ENCODE measurements at regions not wholly inside any gene's neighbourhood (a gene's known extent, or its start where the extent isn't known, plus 50 kb on each side); places are given as distances from the start of the nearest gene placed in this dataset.

DNA sequence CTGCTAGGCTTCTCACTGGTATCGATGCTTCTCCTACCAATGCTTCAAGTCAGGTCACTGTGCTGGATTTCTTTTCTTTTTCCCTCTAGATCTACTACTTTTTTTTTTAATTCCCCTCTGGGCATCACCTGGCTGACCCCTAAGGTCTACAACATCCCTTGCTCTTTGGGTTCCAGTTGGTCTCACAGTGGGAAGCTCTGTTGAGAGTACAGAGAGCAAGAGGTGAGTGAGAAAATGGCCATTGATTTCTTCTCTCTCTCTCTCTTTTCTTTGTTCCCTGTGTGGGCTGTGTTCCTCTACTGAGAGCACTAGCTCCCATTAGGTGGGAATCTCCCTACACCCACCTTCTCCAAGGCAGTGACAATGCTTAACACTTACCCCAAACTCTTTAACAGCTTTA lies 413.4 kb downstream of the KCNJ2 start:
- no peak for TF ChIP-seq CHD2 (IDR thresholded peaks at IDR 0.05; ENCODE audit: low read length)
- no peak for TF ChIP-seq SIX5 (IDR thresholded peaks at IDR 0.05; ENCODE audit: low read depth, low read length)
- TF ChIP-seq CEBPB (IDR thresholded peaks at IDR 0.05; ENCODE audit: low read depth, low read length) = no peak
- no peak for TF ChIP-seq SRF (IDR thresholded peaks at IDR 0.05; ENCODE audit: low read depth, low read length)
- no peak for TF ChIP-seq MAX (IDR thresholded peaks at IDR 0.05)
- TF ChIP-seq FOSL1 (IDR thresholded peaks at IDR 0.05; ENCODE audit: insufficient read depth, low read depth, low read length) = no peak
- TF ChIP-seq GABPA (IDR thresholded peaks at IDR 0.05; ENCODE audit: borderline replicate concordance, insufficient read depth, low read length) = no peak
- TF ChIP-seq CHD1 (IDR thresholded peaks at IDR 0.05; ENCODE audit: low read depth, low read length) = no peak
- TF ChIP-seq HDAC6 (IDR thresholded peaks at IDR 0.05; ENCODE audit: low read depth, low read length) = no peak
- no peak for TF ChIP-seq KDM4A (IDR thresholded peaks at IDR 0.05; ENCODE audit: low read depth, low read length, severe bottlenecking)
- no peak for TF ChIP-seq EP300 (IDR thresholded peaks at IDR 0.05; ENCODE audit: borderline replicate concordance in 1 of 2, low read depth in 2 of 2, low read length in 2 of 2)
- no peak overlapping the region for H2BK12ac ChIP-seq (ENCODE audit: low read depth, low read length)
- ChIA-PET POLR2A (ENCODE audit: partially characterized antibody) (no interaction called here), CTCF (ENCODE audit: partially characterized antibody) (no interaction called here)
- H3K36me3 ChIP-seq (ENCODE audit: control insufficient read depth in 2 of 4, insufficient read depth in 4 of 4, low read length in 3 of 4) = no peaks in the 10 kb centered on the region
- H3K79me1 ChIP-seq (ENCODE audit: low read depth, low read length) = no peaks in the 10 kb centered on the region
- no peak overlapping the region for H3K4me3 ChIP-seq (ENCODE audit: extremely low read depth in 1 of 4, insufficient read depth in 2 of 4, low read depth in 3 of 4, low read length in 4 of 4)
- no peak overlapping the region for H4K91ac ChIP-seq (replicated peaks; ENCODE audit: insufficient read length, low read length)
- H2BK120ac ChIP-seq (replicated peaks; ENCODE audit: low read depth, low read length) = no peak overlapping the region
- no peak overlapping the region for H2BK20ac ChIP-seq (ENCODE audit: low read length)
- peaks cover 2% of the 10 kb centered on the region; the same call in 1 of the 2 replicates for H3K23me2 ChIP-seq (ENCODE audit: low read depth, low read length)
- no peak overlapping the region for H3K18ac ChIP-seq (ENCODE audit: extremely low read depth, low read length)
- no peaks in the 10 kb centered on the region for H3K27me3 ChIP-seq (replicated peaks in 1 of 4; ENCODE audit: control insufficient read depth in 3 of 4, extremely low read depth in 1 of 4, insufficient read depth in 3 of 4, low read length in 3 of 4)
- no peak overlapping the region for H3K27ac ChIP-seq (ENCODE audit: low read depth, low read length)
- no peak overlapping the region for H2BK15ac ChIP-seq (ENCODE audit: low read length)
- H3K56ac ChIP-seq (replicated peaks; ENCODE audit: insufficient read length, low read depth, low read length) = no peak overlapping the region
- no peaks in the 10 kb centered on the region for H3K4me1 ChIP-seq (replicated peaks in 1 of 4; ENCODE audit: control insufficient read depth in 3 of 4, insufficient read depth in 4 of 4, low read length in 3 of 4)
- 0% methylated on average over 1 of the region's 1 CpG; no CpG with 5 or more reads in 1 of the 2 experiments for WGBS, 2 experiments (ENCODE audit: extremely low coverage in 1 of 2, insufficient coverage in 1 of 2, insufficient read length in 1 of 2, insufficient replicate concordance in 2 of 2, low coverage in 1 of 2, low lambda C conversion rate in 2 of 2, missing lambda C conversion rate in 1 of 2)
- H3K23ac ChIP-seq (ENCODE audit: insufficient read length) = no peak overlapping the region
- FAIRE-seq (no peak), DNase-seq (ENCODE audit: low read depth in 1 of 2, low spot score in 2 of 2) (no peak)
- H3K14ac ChIP-seq (ENCODE audit: insufficient read length) = no peak overlapping the region
- H3K4ac ChIP-seq (replicated peaks; ENCODE audit: insufficient read length, low read depth, low read length) = no peak overlapping the region
- H2AFZ ChIP-seq (ENCODE audit: low read length) = peak overlapping the region; percentile 43; the same call in 1 of the 2 replicates
- H4K20me1 ChIP-seq (replicated peaks in 1 of 2; ENCODE audit: control insufficient read depth in 1 of 2, insufficient read depth in 2 of 2, low read length in 2 of 2) = no peaks in the 10 kb centered on the region
- no peak overlapping the region for H4K8ac ChIP-seq (ENCODE audit: extremely low read depth, insufficient read depth, low read length)
- H3K9me3 ChIP-seq (ENCODE audit: insufficient read depth in 2 of 2, low read depth in 1 of 2, low read length in 1 of 2) = no peaks in the 10 kb centered on the region; a peak in 1 of 4 replicates
- H4K5ac ChIP-seq (ENCODE audit: insufficient read length, low read depth, low read length) = no peak overlapping the region
- no peak overlapping the region; a peak in 1 of 4 replicates for H3K4me2 ChIP-seq (ENCODE audit: insufficient read depth in 1 of 2, low read depth in 2 of 2, low read length in 2 of 2)
- no peak overlapping the region; the same call in 1 of the 2 replicates for H2AK5ac ChIP-seq (ENCODE audit: low read depth, low read length)
- H3K79me2 ChIP-seq (ENCODE audit: control insufficient read depth in 1 of 2, insufficient read depth in 2 of 2, low read length in 2 of 2) = no peaks in the 10 kb centered on the region
- H3K9ac ChIP-seq (replicated peaks in 1 of 4; ENCODE audit: extremely low read depth in 1 of 4, low read depth in 3 of 4, low read length in 3 of 4) = no peak overlapping the region
- no peak overlapping the region for H2BK5ac ChIP-seq (ENCODE audit: low read depth, low read length)
